NCI-H2196 (cell line): ENCODE measurements at regions not wholly inside any gene's neighbourhood (a gene's known extent, or its start where the extent isn't known, plus 50 kb on each side); places are given as distances from the start of the nearest gene placed in this dataset.
"Not testable (repeated sequence)": the region's sequence is repeated elsewhere in the genome, so short reads cannot be mapped to it uniquely, and the experiment has no call there.

Experiments
- DNase-seq: peaks from one replicate; lab custom pipeline; 2025; ENCODE audit not compliant: unreplicated experiment; lab: John Stamatoyannopoulos, UW

- DNase-seq: no peak
These were observed 399.3 kb upstream of the MYT1L start for GRCh38 chr2:2730301-2730833.

- no peak for DNase-seq
These were observed 398.2 kb upstream of the MYT1L start for GRCh38 chr2:2729246-2729645.

DNA sequence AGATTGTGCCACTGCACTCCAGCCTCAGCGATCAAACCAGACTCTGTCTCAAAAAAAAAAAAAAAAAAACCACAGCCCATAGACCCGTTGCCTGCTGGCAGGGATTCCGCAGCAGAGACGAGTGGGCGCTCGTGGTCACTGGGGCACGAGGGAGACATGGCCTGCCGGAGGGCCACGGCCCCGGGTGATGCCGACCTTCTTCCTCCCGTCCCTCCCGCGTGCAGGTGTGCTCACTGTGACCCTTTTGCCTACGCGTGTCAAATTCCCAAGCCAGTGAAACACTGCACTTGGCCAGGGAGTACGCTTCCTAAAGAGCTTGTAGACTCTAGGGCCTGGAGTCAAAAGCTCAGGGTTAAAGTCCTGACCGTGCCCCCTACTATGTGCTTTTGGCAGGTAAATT lies 397.6 kb upstream of the MYT1L start:
- no peak for DNase-seq

DNA sequence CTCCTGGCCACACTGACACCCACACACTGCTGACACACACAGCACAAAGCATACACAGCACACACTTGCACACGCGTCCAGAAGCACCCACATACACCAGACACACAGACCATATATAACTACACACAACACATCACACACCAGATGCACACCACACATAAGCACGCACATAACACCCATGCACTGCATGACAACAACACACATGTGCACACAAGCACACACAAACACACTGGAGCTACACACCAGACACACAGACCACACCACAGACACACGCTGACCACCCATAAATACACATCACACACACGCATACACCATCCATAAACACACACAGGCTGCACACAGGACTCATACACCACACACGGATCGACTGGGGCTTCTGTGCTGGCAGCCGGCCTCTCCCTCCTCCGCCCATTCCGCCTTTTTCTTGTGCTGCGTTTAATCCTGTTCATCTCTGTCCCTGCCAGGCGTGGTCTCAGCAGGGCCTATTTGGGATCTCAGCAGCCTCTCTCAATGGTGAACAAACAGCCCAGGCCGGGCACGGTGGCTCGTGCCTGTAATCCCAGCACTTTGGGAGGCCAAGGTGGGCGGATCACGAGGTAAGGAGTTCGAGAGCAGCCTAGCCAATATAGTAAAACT lies 396.9 kb upstream of the MYT1L start:
- no peak for DNase-seq

DNA sequence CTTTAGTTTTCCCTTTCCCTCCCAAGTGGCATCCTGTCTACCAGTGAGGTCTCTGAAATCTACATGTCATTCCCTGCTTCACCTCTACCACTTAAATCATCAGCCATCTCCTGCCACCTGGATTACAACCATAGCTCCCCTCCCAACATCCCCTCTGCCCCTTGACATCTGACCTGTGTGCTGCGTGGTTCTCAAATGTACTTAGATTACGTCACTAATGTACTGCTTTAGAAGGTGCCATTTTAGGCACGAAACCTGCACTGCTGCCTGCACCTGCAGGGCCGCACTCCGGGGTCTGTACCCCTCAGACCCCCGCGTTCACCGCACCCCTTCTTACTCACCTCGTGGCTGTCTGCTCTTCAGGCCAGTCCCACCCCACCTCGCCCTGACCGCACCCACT lies 395.1 kb upstream of the MYT1L start:
- no peak for DNase-seq

DNA sequence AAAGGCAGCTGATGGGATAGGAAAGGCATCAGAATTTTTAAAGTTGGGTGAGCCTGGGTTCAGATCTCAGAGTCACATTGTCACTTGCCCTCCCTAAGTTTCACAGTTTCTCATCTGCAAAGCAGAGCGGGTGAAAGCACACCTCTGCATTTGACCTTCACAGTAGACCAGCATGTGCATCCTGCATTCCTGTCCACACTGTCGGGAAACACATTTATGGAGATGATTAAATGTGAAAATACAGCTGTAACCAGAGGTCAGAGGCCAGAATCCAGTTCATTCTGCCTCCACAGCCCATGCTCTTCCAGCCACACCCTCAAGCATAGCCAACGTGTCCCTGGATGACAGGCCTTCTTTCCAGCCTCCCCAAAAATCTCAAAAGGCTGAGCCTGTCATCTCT lies 392.0 kb upstream of the MYT1L start:
- no peak for DNase-seq

DNA sequence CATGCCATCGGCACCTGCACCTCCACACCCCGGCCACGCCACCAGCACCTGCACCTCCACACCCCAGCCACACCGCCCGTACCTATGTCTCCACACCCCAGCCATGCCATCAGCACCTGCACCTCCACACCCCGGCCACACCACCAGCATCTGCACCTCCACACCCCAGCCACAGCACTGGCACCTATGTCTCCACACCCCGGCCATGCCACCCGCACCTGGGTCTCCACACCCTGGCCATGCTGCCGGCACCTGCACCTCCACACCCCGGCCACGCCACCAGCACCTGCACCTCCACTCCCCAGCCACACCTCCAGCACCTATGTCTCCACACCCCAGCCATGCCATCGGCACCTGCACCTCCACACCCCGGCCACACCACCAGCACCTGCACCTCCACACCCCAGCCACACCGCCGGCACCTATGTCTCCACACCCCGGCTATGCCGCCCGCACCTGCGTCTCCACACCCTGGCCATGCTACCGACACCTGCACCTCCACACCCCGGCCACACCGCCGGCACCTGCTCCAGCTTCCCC lies 390.3 kb upstream of the MYT1L start:
- DNase-seq: no peak

- DNase-seq: not testable (repeated sequence)
These were observed 389.7 kb upstream of the MYT1L start for GRCh38 chr2:2720806-2721205.

- DNase-seq: no peak
These were observed 389.3 kb upstream of the MYT1L start for GRCh38 chr2:2720351-2720750.

DNA sequence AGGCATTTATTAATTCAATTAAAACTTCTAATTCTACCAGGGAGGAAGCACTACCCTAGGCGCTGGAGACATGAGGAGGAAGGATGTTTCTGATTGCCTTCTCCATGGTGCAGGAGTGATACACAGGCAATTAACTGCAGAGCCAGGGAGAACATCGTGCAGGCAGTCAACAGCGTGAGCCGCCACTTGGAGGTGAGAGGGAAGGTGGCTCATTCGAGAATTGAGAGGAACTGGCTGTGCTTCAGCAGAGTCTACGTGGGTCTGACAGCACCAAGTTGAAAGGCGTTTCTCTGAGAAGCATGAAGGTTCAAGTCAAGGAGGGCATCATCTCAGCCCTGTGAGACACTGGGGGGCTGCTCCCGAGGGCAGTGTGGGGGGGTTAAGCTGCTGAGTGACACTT lies 388.7 kb upstream of the MYT1L start:
- no peak for DNase-seq

DNA sequence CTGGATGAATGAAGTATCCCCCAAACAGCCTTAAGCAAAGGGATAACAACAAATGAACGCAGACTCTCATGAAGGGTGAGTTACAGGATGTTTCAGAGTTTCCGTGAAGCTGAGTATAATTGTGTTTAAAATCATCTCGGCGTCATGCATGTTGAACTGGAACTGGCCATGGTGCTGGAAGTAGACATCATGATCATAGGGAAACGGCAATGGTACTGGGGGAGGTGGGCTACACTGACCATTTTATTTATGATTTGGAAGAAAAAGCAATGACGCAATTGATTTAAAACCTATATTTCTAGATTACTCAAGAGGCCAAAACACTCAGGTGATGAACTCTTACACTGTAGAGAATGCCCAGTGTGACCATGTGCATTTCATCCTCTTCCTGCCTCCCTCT lies 387.9 kb upstream of the MYT1L start:
- DNase-seq: no peak

- DNase-seq: no peak
These were observed 386.3 kb upstream of the MYT1L start for GRCh38 chr2:2717406-2717805.

DNA sequence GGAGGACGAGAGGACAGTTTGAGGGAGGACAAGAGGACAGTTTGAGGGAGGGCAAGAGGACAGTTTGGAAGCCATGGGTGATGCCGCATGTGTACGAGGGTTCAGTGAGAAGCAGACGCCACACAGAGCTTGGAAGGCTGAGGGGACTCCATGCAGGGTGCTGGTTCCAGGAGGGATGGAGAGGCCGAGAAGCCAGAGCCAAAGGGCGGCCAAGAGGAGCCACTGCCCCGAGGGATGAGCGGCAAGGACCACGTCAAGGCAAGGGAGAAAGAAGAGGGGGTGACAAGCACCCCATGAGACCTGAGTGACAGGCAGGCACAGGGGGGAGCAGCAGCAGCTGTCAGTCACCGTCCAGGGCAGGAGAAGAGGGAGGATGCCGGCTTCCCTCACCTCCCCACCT lies 385.7 kb upstream of the MYT1L start:
- DNase-seq: no peak

GRCh38 chr2:2715036-2715818 lies 384.2 kb upstream of the MYT1L start:
- DNase-seq: no peak

DNA sequence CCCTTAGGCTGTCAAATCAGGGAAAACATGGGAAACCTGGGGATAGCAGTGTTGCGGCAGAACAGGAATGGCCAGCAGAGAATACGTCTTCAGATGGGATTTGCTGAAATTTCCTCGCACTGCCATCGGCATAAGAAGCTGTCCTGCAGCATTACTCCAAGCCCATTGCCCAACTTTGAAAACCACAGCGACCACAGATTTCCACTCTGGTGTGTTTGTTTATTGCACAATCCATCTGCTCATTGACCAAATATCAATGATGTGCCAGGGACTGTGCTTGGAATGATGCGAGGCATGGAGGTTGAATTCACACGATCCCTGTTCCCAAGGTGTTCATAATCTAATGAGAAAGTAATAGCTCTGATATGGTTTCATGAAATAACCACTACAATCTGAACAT lies 383.3 kb upstream of the MYT1L start:
- DNase-seq: no peak

DNA sequence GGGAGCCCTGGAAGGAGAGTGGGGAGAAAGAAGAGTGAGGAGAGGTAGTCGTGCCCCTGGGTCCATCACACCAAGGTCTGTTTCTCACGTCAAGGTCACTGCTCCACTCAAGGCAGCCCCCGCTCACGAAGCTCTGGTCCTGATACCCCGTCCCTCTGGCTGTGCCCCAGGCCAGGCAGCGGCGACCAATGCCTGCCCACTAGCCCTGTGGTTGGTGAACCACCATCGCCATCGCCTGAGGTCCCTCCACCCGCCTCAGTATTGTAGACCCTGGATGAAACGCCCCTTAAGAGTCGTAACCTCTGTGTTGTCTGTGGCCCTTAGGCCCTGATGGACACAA lies 378.3 kb upstream of the MYT1L start:
- DNase-seq: no peak

GRCh38 chr2:2708575-2709430 lies 377.7 kb upstream of the MYT1L start:
- no peak for DNase-seq

DNA sequence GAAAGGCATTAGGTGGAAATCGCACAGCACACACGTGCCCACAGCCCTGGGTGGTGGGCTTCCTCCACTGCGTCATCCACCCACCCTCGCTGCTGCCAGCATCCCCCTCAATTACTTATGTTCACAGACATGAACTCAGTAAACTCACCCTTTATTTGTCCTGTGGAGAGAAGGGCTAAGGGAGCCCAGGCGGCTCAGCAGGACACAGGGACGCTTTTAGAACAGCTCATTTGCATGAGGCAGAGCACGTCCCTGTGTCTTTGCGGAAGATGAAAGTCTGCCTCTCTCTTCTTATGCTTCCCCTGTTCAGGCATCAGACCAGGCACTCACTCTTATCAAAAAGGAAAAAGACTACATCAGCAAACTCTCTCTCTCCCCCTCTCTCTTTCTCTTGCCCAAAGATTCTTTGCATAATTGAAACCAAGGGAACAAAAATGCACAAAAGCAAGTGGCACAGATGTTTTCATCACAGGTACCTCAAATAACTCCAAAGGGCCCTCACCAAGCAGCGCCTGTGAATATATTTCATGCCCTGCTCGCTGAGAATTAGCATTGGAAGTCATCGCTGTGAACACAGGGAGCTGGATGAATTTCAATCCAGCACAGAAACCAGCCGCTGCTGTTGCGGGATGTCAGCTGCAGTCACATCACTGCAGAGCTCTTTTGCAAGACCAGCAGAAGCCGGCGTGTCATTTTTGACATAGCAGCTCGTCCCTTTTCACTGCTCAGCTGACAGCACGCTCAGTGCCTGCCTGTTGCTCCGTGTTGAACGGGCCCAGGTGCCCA lies 376.3 kb upstream of the MYT1L start:
- no peak for DNase-seq

DNA sequence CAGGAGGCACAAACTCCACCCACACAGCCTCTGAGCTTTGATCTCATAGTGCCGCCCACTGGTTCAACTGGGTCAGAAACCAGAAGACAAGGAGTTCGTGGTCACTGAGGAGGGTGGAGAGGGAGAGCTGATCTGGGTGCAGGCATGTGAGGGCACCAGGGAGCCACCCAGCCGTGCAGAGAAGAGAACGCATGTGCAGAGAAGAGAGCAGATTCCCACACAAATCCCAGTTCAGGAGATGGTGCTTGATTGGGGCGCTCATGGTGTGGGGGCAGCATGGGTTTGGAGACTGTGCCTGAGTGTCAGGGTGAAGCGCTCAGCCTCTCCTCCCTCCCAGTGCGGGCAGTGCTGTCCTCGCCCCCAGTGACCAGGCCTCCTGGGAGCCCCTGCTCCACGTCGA lies 375.2 kb upstream of the MYT1L start:
- peak; percentile 20 for DNase-seq

DNA sequence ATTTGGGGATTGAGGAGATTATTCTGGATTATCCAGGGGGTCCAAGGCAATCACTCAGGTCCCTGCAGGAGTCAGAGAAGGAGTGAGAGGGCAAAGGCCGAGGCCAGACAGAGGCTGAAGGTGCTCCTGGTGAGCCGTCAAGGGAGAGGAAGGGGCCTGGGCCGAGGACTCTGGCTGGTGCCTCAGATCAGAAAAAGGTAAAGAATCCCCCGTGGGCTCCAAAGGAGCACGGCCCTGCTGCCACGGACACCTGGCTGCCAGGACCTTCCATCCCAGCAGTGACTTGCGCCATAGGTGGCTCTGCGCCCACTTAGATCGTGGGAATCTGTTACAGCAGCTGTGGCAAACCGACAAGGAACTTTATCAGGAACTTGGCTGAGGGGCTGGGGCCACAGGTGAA lies 374.8 kb upstream of the MYT1L start:
- DNase-seq: no peak
